Thoracic aorta (tissue), 2 donors: ENCODE measurements at regions not wholly inside any gene's neighbourhood (a gene's known extent, or its start where the extent isn't known, plus 50 kb on each side); places are given as distances from the start of the nearest gene placed in this dataset.

Experiments used
- ATAC-seq: fragments of 150-250 bp; one replicate; pipeline ENCODE4 v1.8.0; 2017; ENCODE audit warnings: low read depth; ENCODE audit not compliant: insufficient number of reproducible peaks, low FRiP score
- DNase-seq: peaks from one replicate; pipeline ENCODE4 v3.0.0-alpha.2; 2020; ENCODE audit warnings: low spot score
- H3K27ac ChIP-seq, 2 donors: fragments of 200-600 bp; sonication (generic); 1 replicate in 1 of 2; 2 replicates in 1 of 2; pipeline ENCODE4 v1.5.1; 2016; ENCODE audit warnings: mild to moderate bottlenecking in 2 of 2, moderate library complexity in 2 of 2
- H3K27me3 ChIP-seq: fragments of 200-600 bp; sonication (generic); replicated peaks from 2 replicates; pipeline ENCODE4 v1.6.0; 2016; ENCODE audit warnings: mild to moderate bottlenecking; ENCODE audit not compliant: insufficient read depth
- H3K36me3 ChIP-seq: fragments of 200-600 bp; sonication (generic); one replicate; pipeline ENCODE4 v1.5.1; 2016
- H3K4me1 ChIP-seq, 2 donors: fragments of 200-600 bp; sonication (generic); 1 replicate in 1 of 2; 2 replicates in 1 of 2; pipeline versions ENCODE4 v1.5.1 to v1.6.0; 2016; ENCODE audit warnings: low read depth in 2 of 2, mild to moderate bottlenecking in 1 of 2; ENCODE audit not compliant: control insufficient read depth in 1 of 2
- H3K4me3 ChIP-seq: fragments of 200-600 bp; sonication (generic); 2 replicates; pipeline ENCODE4 v1.5.1; 2016; ENCODE audit warnings: mild to moderate bottlenecking
- H3K9me3 ChIP-seq: fragments of 200-600 bp; sonication (generic); 2 replicates; pipeline ENCODE4 v1.5.1; 2016
- CTCF ChIP-seq: fragments of 200-600 bp; sonication (generic); IDR thresholded peaks from one replicate; pipeline ENCODE4 v1.5.1; 2019; ENCODE audit warnings: antibody characterized with exemption

- ATAC-seq: no peak
- Histone ChIP-seq H3K4me1 (no peaks in the 10 kb centered on the region), H3K36me3 (no peaks in the 10 kb centered on the region), H3K27ac (no peak overlapping the region), H3K27me3 (no peaks in the 10 kb centered on the region), H3K4me3 (no peak overlapping the region), H3K9me3 (no peaks in the 10 kb centered on the region)
- DNase-seq: no peak
- no peak for TF ChIP-seq CTCF
Measured at GRCh38 chr10:88032566-88032965, 169.1 kb downstream of the PTEN start.

- ATAC-seq: no peak
- TF ChIP-seq CTCF: no peak
- H3K27me3 ChIP-seq: no peaks in the 10 kb centered on the region
- no peak overlapping the region for H3K27ac ChIP-seq
- no peaks in the 10 kb centered on the region for H3K9me3 ChIP-seq
- H3K4me1 ChIP-seq: no peaks in the 10 kb centered on the region
- no peak for DNase-seq
- H3K4me3 ChIP-seq: no peak overlapping the region
- H3K36me3 ChIP-seq: no peaks in the 10 kb centered on the region
Measured at GRCh38 chr10:88033385-88033784, 170.0 kb downstream of the PTEN start.

GRCh38 chr10:88033793-88034192, 170.4 kb downstream of the PTEN start:
- Histone ChIP-seq H3K4me1 (no peaks in the 10 kb centered on the region), H3K4me3 (no peak overlapping the region), H3K27me3 (no peaks in the 10 kb centered on the region), H3K27ac (no peak overlapping the region), H3K9me3 (no peaks in the 10 kb centered on the region), H3K36me3 (no peaks in the 10 kb centered on the region)
- TF ChIP-seq CTCF: no peak
- ATAC-seq (no peak), DNase-seq (no peak)

GRCh38 chr10:88036126-88036525, 172.7 kb downstream of the PTEN start:
- ATAC-seq (no peak), DNase-seq (no peak)
- no peak overlapping the region for H3K4me3 ChIP-seq
- no peaks in the 10 kb centered on the region for H3K27me3 ChIP-seq
- H3K4me1 ChIP-seq: peaks cover 17 to 23% of the 10 kb centered on the region in 2 donors
- no peak for TF ChIP-seq CTCF
- no peak overlapping the region for H3K27ac ChIP-seq
- H3K36me3 ChIP-seq: no peaks in the 10 kb centered on the region
- no peaks in the 10 kb centered on the region for H3K9me3 ChIP-seq

- no peak for ATAC-seq
Measured at GRCh38 chr10:88037623-88038022, 174.2 kb downstream of the PTEN start.

More at GRCh38 chr10:88037623-88038022, 174.2 kb downstream of the PTEN start:
- Histone ChIP-seq H3K9me3 (no peaks in the 10 kb centered on the region), H3K36me3 (no peaks in the 10 kb centered on the region), H3K4me1 (peaks cover 24 to 38% of the 10 kb centered on the region in 2 donors), H3K27me3 (no peaks in the 10 kb centered on the region), H3K27ac (no peak overlapping the region), H3K4me3 (no peak overlapping the region)
- TF ChIP-seq CTCF: no peak
- DNase-seq: no peak
